ENCODE measurements at regions not wholly inside any gene's neighbourhood (a gene's known extent, or its start where the extent isn't known, plus 50 kb on each side); places are given as distances from the start of the nearest gene placed in this dataset.

DNA sequence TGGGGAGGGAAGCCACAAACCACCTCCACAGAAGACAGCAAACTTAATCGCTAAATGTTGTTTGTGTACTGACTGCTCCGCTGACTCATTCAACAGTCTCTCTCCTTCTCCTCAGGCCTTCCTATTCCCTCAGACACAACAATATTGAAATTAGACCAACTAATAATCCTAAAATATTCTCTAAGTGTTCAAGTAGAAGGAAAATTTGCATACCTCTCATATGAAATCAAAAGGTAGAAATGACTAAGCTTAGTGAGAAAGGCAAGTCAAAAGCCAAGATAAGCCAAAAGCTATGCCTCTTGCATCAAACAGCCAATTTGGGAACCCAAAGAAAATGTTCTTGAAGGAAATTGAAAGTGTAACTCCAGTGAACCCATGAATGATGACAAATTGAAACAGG lies 75.7 kb upstream of the ARHGAP24 start:
- H3K4me3 ChIP-seq (ENCODE audit: low read length) = no peak overlapping the region
- TF ChIP-seq, protein P1, sequence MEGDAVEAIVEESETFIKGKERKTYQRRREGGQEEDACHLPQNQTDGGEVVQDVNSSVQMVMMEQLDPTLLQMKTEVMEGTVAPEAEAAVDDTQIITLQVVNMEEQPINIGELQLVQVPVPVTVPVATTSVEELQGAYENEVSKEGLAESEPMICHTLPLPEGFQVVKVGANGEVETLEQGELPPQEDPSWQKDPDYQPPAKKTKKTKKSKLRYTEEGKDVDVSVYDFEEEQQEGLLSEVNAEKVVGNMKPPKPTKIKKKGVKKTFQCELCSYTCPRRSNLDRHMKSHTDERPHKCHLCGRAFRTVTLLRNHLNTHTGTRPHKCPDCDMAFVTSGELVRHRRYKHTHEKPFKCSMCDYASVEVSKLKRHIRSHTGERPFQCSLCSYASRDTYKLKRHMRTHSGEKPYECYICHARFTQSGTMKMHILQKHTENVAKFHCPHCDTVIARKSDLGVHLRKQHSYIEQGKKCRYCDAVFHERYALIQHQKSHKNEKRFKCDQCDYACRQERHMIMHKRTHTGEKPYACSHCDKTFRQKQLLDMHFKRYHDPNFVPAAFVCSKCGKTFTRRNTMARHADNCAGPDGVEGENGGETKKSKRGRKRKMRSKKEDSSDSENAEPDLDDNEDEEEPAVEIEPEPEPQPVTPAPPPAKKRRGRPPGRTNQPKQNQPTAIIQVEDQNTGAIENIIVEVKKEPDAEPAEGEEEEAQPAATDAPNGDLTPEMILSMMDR (IDR thresholded peaks at IDR 0.05; ENCODE audit: insufficient read depth, low read depth, low read length, missing control alignments) = no peak
- DNase-seq (ENCODE audit: low read depth) = no peak

DNA sequence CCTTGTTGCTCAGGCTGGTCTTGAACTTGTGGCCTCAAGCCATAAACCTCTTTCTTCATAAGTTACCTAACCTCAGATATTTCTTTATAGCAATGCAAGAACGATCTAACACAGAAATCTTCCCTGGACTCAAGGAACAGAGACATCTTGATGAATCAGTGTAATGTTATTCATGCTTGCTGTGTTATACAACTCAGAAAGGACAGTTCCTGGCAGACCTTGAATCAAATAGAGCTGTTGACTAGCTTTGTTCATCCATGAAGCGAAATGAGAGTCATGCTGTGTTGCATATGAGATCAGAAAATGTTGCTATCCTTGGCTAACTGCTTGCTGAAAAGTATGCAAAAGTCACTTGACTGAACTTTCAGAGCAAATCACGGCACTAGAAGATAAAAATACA lies 72.6 kb upstream of the ARHGAP24 start:
- no peak overlapping the region for H3K4me3 ChIP-seq (ENCODE audit: low read length)
- TF ChIP-seq, protein P1 (IDR thresholded peaks at IDR 0.05; ENCODE audit: insufficient read depth, low read depth, low read length, missing control alignments) = no peak
- peak; percentile 70 for DNase-seq (ENCODE audit: low read depth)

DNA sequence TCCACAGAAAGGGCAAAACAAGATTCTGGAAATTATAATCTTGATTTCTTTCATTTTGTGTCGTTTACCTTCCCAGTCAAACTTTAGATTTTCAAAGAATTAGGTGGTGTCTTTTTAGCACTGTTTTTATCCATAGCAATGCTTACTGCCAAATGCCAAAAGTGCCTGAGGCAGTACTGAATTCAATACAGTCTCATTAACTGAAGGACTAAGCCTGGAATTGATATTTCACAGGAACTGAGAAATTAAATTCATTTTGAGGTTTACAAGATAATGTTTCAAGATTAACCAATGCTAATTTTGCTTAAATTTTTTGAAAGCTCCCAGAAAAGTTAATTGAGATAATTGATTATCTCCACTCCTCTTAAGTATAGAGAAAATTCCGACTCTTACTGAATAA lies 68.8 kb upstream of the ARHGAP24 start:
- DNase-seq (ENCODE audit: low read depth) = no peak
- no peak overlapping the region for H3K4me3 ChIP-seq (ENCODE audit: low read length)
- TF ChIP-seq, protein P1 (IDR thresholded peaks at IDR 0.05; ENCODE audit: insufficient read depth, low read depth, low read length, missing control alignments) = no peak

DNA sequence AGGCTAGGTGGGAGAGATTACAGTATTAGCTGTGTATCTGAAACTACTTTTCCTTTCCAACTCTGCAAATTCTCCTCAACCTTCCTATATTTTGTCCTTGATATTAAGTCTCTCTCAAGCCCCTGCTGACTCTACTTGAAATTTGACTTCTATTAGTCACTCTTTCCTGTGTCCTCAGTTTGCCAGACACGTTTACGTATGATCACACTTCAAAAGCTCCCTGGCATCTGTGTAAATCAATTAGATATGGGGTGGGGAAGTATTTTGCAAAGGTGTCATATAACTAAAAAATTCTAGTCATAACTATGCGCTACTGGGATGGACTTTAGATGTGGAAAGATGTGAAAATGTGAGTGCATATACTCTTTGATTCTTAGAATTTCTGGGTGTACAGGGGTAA lies 67.4 kb upstream of the ARHGAP24 start:
- H3K4me3 ChIP-seq (ENCODE audit: low read length) = no peak overlapping the region
- no peak for DNase-seq (ENCODE audit: low read depth)
- TF ChIP-seq, protein P1 (IDR thresholded peaks at IDR 0.05; ENCODE audit: insufficient read depth, low read depth, low read length, missing control alignments) = no peak

DNA sequence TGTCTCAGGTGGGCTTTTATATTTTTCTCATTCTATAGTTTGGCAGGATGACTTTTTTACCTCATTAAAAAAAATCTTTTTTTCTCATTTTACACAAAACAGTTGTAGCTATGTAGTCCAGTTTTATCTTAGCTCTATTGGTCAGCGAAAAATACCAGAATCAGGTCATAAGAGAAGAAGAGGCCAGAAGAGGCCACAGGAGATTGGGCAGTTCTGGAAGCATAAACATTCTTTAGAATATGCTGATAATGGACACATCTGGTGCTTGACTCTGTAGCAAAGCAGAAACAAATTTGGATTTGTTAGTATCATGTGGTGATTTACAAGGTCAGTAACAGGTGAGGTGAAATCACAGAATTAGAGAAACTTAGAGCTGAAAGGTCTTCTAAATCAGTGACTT lies 66.6 kb upstream of the ARHGAP24 start:
- TF ChIP-seq, protein P1 (IDR thresholded peaks at IDR 0.05; ENCODE audit: insufficient read depth, low read depth, low read length, missing control alignments) = no peak
- DNase-seq (ENCODE audit: low read depth) = no peak
- no peak overlapping the region for H3K4me3 ChIP-seq (ENCODE audit: low read length)

DNA sequence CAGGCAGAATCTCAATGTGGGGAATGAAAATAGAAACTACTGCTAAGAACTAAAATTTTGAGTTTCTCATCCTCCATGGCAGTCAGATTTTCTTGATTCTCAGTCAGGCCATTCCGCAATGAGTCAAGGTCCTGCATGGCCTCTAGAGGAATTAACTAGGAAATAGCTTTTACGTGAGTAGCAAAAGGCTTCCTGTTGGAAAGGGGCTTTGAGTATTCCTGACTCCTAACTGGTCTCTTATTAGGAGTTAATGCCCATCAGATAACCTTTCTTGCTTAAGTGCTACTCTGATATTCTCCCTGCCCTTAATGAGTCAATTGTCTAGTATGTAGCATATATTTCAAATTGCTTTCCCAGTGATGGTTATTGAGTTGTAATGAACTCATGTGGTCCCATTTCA lies 65.7 kb upstream of the ARHGAP24 start:
- TF ChIP-seq, protein P1 (IDR thresholded peaks at IDR 0.05; ENCODE audit: insufficient read depth, low read depth, low read length, missing control alignments) = no peak
- no peak for DNase-seq (ENCODE audit: low read depth)
- no peak overlapping the region for H3K4me3 ChIP-seq (ENCODE audit: low read length)

DNA sequence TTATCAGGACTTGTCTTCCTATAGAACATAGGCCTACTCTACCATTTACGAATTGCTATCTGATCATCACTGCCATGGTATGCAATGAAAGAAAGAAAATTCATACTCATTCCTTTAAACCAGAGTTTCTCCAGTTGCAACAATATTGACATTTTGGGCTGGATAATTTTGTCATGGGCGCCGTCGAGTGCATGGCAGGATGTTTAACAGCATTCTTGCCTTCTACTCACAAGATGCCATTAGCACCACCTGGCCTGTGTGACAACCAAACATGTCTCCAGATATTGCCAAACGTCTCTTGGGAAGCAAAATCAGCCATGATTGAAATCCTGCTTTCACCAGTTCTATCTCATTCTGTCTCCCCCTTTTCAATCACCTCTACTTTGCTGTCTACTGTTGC lies 63.6 kb upstream of the ARHGAP24 start:
- no peak for DNase-seq (ENCODE audit: low read depth)
- TF ChIP-seq, protein P1 (IDR thresholded peaks at IDR 0.05; ENCODE audit: insufficient read depth, low read depth, low read length, missing control alignments) = no peak
- H3K4me3 ChIP-seq (ENCODE audit: low read length) = no peak overlapping the region

Measured in epithelial cell of esophagus (primary cell).